ENCODE measurements at regions not wholly inside any gene's neighbourhood (a gene's known extent, or its start where the extent isn't known, plus 50 kb on each side); places are given as distances from the start of the nearest gene placed in this dataset.

DNA sequence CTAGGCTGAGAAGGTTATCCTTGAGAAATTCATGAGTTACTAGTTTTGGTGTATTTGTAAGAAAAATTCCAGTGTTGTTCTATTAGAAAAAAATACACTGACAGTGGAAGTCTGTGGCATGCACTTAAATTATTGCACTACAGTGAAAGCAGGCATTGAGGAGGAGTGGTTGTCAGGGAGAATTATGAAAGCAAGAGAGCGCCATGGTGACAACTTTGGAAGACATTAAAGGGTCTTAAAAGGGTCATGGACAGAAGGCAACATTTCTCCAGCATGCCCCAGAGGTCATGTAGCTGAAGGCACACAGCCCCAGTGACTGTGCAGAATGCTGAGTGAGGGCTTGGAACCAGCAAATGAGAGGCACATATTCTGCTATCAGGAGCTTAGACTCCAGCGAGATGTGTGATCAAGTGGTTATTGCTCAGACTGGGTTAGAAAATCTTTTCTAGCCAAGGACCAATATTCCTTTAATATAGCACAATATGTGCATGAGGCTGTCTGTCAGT, 292.7 kb downstream of the OLFM4 start:
- Histone ChIP-seq H3K4me1 (no peaks in the 10 kb centered on the region), H3K4me3 (no peak overlapping the region), H3K36me3 (no peaks in the 10 kb centered on the region), H3K27ac (no peak overlapping the region), H3K27me3 (no peaks in the 10 kb centered on the region), H3K9me3 (no peaks in the 10 kb centered on the region)
- TF ChIP-seq POLR2A (IDR thresholded peaks at IDR 0.05) = no peak
- TF ChIP-seq POLR2AphosphoS5 (IDR thresholded peaks at IDR 0.05; ENCODE audit: insufficient read depth in 1 of 2, low read depth in 1 of 2) = no peak
- TF ChIP-seq, protein P1, sequence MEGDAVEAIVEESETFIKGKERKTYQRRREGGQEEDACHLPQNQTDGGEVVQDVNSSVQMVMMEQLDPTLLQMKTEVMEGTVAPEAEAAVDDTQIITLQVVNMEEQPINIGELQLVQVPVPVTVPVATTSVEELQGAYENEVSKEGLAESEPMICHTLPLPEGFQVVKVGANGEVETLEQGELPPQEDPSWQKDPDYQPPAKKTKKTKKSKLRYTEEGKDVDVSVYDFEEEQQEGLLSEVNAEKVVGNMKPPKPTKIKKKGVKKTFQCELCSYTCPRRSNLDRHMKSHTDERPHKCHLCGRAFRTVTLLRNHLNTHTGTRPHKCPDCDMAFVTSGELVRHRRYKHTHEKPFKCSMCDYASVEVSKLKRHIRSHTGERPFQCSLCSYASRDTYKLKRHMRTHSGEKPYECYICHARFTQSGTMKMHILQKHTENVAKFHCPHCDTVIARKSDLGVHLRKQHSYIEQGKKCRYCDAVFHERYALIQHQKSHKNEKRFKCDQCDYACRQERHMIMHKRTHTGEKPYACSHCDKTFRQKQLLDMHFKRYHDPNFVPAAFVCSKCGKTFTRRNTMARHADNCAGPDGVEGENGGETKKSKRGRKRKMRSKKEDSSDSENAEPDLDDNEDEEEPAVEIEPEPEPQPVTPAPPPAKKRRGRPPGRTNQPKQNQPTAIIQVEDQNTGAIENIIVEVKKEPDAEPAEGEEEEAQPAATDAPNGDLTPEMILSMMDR (IDR thresholded peaks at IDR 0.05) = no peak
- no peak for DNase-seq (ENCODE audit: extremely low spot score in 2 of 2)
- intact Hi-C loops (cut with DNase I) = no loop called here

GRCh38 chr13:53324656-53325055, 296.0 kb downstream of the OLFM4 start:
- TF ChIP-seq POLR2AphosphoS5 (IDR thresholded peaks at IDR 0.05; ENCODE audit: insufficient read depth in 1 of 2, low read depth in 1 of 2) (no peak), POLR2A (IDR thresholded peaks at IDR 0.05) (no peak)
- TF ChIP-seq, protein P1 (IDR thresholded peaks at IDR 0.05) = no peak
- no peak overlapping the region for H3K27ac ChIP-seq
- no peak overlapping the region for H3K4me3 ChIP-seq
- no peaks in the 10 kb centered on the region for H3K9me3 ChIP-seq
- intact Hi-C loops (cut with DNase I) = no loop called here
- H3K27me3 ChIP-seq = no peaks in the 10 kb centered on the region
- DNase-seq (ENCODE audit: extremely low spot score in 2 of 2) = no peak
- H3K36me3 ChIP-seq = no peaks in the 10 kb centered on the region
- no peaks in the 10 kb centered on the region for H3K4me1 ChIP-seq

DNA sequence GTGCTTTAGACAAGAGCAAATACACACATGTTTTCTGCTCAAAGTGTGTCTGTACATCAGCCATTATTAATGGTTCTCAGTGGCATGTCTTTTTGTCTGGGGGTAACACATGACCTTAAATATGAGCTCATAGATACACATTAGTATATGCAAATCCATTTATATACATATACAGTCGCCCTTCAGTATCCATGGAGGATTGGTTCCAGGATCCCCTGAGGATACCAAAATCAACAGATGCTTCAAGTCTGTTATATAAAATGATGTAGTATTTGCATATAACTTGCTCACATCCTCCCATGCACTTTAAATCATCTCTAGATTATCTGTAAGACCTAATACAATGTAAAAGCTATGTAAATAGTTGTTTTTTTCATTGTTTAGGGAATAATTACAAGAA, 298.1 kb downstream of the OLFM4 start:
- no peaks in the 10 kb centered on the region for H3K9me3 ChIP-seq
- no peak for DNase-seq (ENCODE audit: extremely low spot score in 2 of 2)
- no peaks in the 10 kb centered on the region for H3K36me3 ChIP-seq
- no peaks in the 10 kb centered on the region for H3K4me1 ChIP-seq
- TF ChIP-seq POLR2A (IDR thresholded peaks at IDR 0.05) = no peak
- no peak for TF ChIP-seq POLR2AphosphoS5 (IDR thresholded peaks at IDR 0.05; ENCODE audit: insufficient read depth in 1 of 2, low read depth in 1 of 2)
- TF ChIP-seq, protein P1 (IDR thresholded peaks at IDR 0.05) = no peak
- intact Hi-C loops (cut with DNase I) = no loop called here
- no peaks in the 10 kb centered on the region for H3K27me3 ChIP-seq
- H3K27ac ChIP-seq = no peak overlapping the region
- H3K4me3 ChIP-seq = no peak overlapping the region

DNA sequence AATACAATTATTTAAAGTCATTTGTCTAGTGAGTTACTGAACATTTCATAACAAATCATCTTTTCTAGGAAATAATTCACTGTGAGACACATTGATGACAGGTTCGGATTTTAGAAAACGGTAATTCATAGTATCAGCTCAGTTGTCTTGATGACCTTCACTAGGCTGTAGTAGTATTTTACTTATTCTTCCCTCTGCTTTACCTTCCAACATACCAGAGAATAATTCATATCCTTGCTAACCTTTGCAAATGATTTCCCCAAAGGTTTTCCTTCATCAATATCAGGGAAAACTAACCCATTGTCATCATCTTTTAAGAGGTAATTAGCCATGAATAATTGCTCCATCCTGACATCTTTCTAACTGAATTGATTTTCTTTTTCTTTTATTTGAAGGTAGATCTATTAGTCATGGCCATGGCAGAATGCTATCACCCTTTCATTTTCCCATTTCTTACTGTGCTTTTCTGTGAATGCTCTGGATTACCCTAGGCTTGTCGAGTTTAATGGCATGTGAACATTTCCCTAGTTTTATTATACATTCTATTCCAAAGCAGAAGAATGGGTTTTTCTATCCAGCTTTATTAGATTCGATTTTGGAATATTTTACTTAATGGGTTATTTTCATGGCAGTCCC, 299.2 kb downstream of the OLFM4 start:
- H3K4me1 ChIP-seq = no peaks in the 10 kb centered on the region

More for the DNA sequence above, 299.2 kb downstream of the OLFM4 start:
- Histone ChIP-seq H3K27me3 (no peaks in the 10 kb centered on the region), H3K27ac (no peak overlapping the region), H3K9me3 (no peaks in the 10 kb centered on the region), H3K36me3 (no peaks in the 10 kb centered on the region), H3K4me3 (no peak overlapping the region)
- no peak for DNase-seq (ENCODE audit: extremely low spot score in 2 of 2)
- intact Hi-C loops (cut with DNase I) = no loop called here
- TF ChIP-seq POLR2AphosphoS5 (IDR thresholded peaks at IDR 0.05; ENCODE audit: insufficient read depth in 1 of 2, low read depth in 1 of 2) = no peak
- TF ChIP-seq POLR2A (IDR thresholded peaks at IDR 0.05) = no peak
- TF ChIP-seq, protein P1 (IDR thresholded peaks at IDR 0.05) = no peak
